HCT116 (cell line): ENCODE measurements at regions not wholly inside any gene's neighbourhood (a gene's known extent, or its start where the extent isn't known, plus 50 kb on each side); places are given as distances from the start of the nearest gene placed in this dataset.

Source experiments
- ATAC-seq: fragments of 200-7000 bp; cut with Tn5 transposase; 2 replicates; pipeline ENCODE4 v1.9.1; 2020; ENCODE audit warnings: mild to moderate bottlenecking, moderate library complexity
- BruUV-seq: library from RNA; stranded (reverse); fragments of 400-500 nt; replicated peaks from 2 replicates; lab custom pipeline; 2021; lab: Mats Ljungman, UMichigan
- CTCF ChIA-PET: fragments of 300-600 bp; sonication (Branson Sonifier 250); formaldehyde crosslinking; loops from one replicate; lab custom pipeline; 2021; ENCODE audit warnings: antibody characterized with exemption; lab: Charles Lee
- POLR2A ChIA-PET: fragments of 300-600, 350-600 bp; sonication (Branson Sonifier 250); formaldehyde crosslinking; loops from one replicate; lab custom pipeline; 2021; ENCODE audit warnings: antibody characterized with exemption; lab: Charles Lee
- RAD21 ChIA-PET, 2 experiments: fragments of 300-600 bp; sonication (Branson Sonifier 250); formaldehyde crosslinking; loops; one replicate each; lab custom pipeline; 2023; ENCODE audit warnings: low total read pairs in 2 of 2; ENCODE audit not compliant: uncharacterized antibody in 2 of 2, unreplicated experiment in 2 of 2, low non-redundant PET in 1 of 2; lab: Charles Lee
- DNase-seq: peaks from one replicate; pipeline ENCODE4 v3.0.0-alpha.2; 2010; ENCODE audit warnings: low read depth, low spot score
- H2AFZ ChIP-seq: fragments of 200-600 bp; shearing (Covaris generic), sonication (generic); 2 replicates; pipeline ENCODE4 v1.6.1; 2017; ENCODE audit warnings: low read depth, mixed run types, mixed read lengths, antibody characterized with exemption, low read length; ENCODE audit not compliant: poor library complexity, severe bottlenecking
- H3K27ac ChIP-seq: 2 replicates; pipeline ENCODE4 v1.5.1; 2012; ENCODE audit warnings: low read depth, low read length
- H3K27me3 ChIP-seq: fragments of 200-600 bp; sonication (generic); 2 replicates; pipeline ENCODE4 v1.6.1; 2016; ENCODE audit warnings: mixed run types, low read length, mixed read lengths; ENCODE audit not compliant: insufficient read depth
- H3K36me3 ChIP-seq, 2 experiments: fragments of 200-500 bp in 1 of 2; fragments of 200-600 bp in 1 of 2; sonication (Bioruptor generic) in 1 of 2; sonication (generic) in 1 of 2; 2 replicates each; pipeline versions ENCODE4 v1.5.1 to v1.6.1; 2014 to 2016; ENCODE audit warnings: low read length in 2 of 2, inconsistent platforms in 1 of 2, mixed read lengths in 1 of 2, mixed run types in 1 of 2; ENCODE audit not compliant: insufficient read depth in 2 of 2, control insufficient read depth in 1 of 2
- H3K4me1 ChIP-seq, 2 experiments: fragments of 200-600 bp in 1 of 2; sonication (generic) in 1 of 2; 2 replicates each; pipeline versions ENCODE4 v1.5.1 to v1.6.1; 2012 to 2017; ENCODE audit warnings: low read length in 2 of 2, inconsistent platforms in 1 of 2, mild to moderate bottlenecking in 1 of 2, mixed read lengths in 1 of 2, mixed run types in 1 of 2, moderate library complexity in 1 of 2; ENCODE audit not compliant: insufficient read depth in 2 of 2, control insufficient read depth in 1 of 2
- H3K4me2 ChIP-seq: fragments of 200-600 bp; sonication (generic); 2 replicates; pipeline ENCODE4 v1.6.1; 2017; ENCODE audit warnings: mixed run types, low read length, mixed read lengths
- H3K4me3 ChIP-seq, 2 experiments: fragments of 200-600 bp in 1 of 2; sonication (generic) in 1 of 2; replicated peaks in 1 of 2; 2 replicates each; pipeline ENCODE4 v1.5.1; 2011 to 2016; ENCODE audit warnings: low read length in 2 of 2, control low read depth in 1 of 2, low read depth in 1 of 2, mild to moderate bottlenecking in 1 of 2, mixed read lengths in 1 of 2, mixed run types in 1 of 2
- H3K79me2 ChIP-seq: fragments of 200-600 bp; sonication (generic); 2 replicates; pipeline ENCODE4 v1.6.1; 2017; ENCODE audit warnings: mild to moderate bottlenecking, mixed run types, low read length, moderate library complexity, mixed read lengths; ENCODE audit not compliant: insufficient read depth
- H3K9ac ChIP-seq: fragments of 200-600 bp; sonication (generic); 2 replicates; pipeline ENCODE4 v1.6.1; 2016; ENCODE audit warnings: low read length, mixed read lengths
- H3K9me2 ChIP-seq: fragments of 200-600 bp; sonication (generic), shearing (Covaris generic); 2 replicates; pipeline ENCODE4 v1.6.1; 2017; ENCODE audit warnings: mixed run types, mild to moderate bottlenecking, moderate library complexity; ENCODE audit not compliant: insufficient read depth
- H3K9me3 ChIP-seq, 2 experiments: fragments of 200-500 bp in 1 of 2; fragments of 200-600 bp in 1 of 2; sonication (Bioruptor generic) in 1 of 2; sonication (generic) in 1 of 2; 2 replicates each; pipeline ENCODE4 v1.6.1; 2014 to 2017; ENCODE audit warnings: low read length in 2 of 2, mixed read lengths in 2 of 2, inconsistent platforms in 1 of 2, low read depth in 1 of 2, mild to moderate bottlenecking in 1 of 2, mixed run types in 1 of 2, moderate library complexity in 1 of 2; ENCODE audit not compliant: control insufficient read depth in 1 of 2, insufficient read depth in 1 of 2
- H4K20me1 ChIP-seq: fragments of 200-600 bp; sonication (generic), shearing (Covaris generic); 2 replicates; pipeline ENCODE4 v1.6.1; 2017; ENCODE audit warnings: mixed run types, mild to moderate bottlenecking, moderate library complexity; ENCODE audit not compliant: insufficient read depth
- CBX3 ChIP-seq: IDR thresholded peaks from 2 replicates; pipeline ENCODE4 v1.6.1; 2012; ENCODE audit warnings: low read depth
- CEBPB ChIP-seq: IDR thresholded peaks from 2 replicates; pipeline ENCODE4 v1.6.1; 2012; ENCODE audit warnings: low read depth
- CTCF ChIP-seq, 3 experiments: fragments of 200-600 bp in 1 of 3; sonication (generic) in 1 of 3; IDR thresholded peaks in 2 of 3; conservative IDR thresholded peaks in 1 of 3; 2 replicates each; pipeline ENCODE4 v1.5.1; 2012 to 2017; ENCODE audit warnings: low read depth in 2 of 3, low read length in 2 of 3, antibody characterized with exemption in 1 of 3, borderline replicate concordance in 1 of 3, control low read depth in 1 of 3, mild to moderate bottlenecking in 1 of 3, mixed read lengths in 1 of 3, mixed run types in 1 of 3, moderate library complexity in 1 of 3; ENCODE audit not compliant: insufficient read depth in 1 of 3
- ELF1 ChIP-seq: IDR thresholded peaks from 2 replicates; pipeline ENCODE4 v1.6.1; 2012; ENCODE audit warnings: low read depth, borderline replicate concordance
- EZH2 ChIP-seq: fragments of 200-600 bp; sonication (generic); IDR thresholded peaks from 2 replicates; pipeline ENCODE4 v1.6.1; 2017; ENCODE audit warnings: antibody characterized with exemption, mixed run types
- EZH2phosphoT487 ChIP-seq: fragments of 200-600 bp; IDR thresholded peaks from 2 replicates; pipeline ENCODE4 v1.6.1; 2018; ENCODE audit warnings: antibody characterized with exemption, borderline replicate concordance
- FOSL1 ChIP-seq: IDR thresholded peaks from 2 replicates; pipeline ENCODE4 v1.6.1; 2012; ENCODE audit warnings: low read depth
- JUND ChIP-seq: IDR thresholded peaks from 2 replicates; pipeline ENCODE4 v1.6.1; 2012
- MAX ChIP-seq: IDR thresholded peaks from 2 replicates; pipeline ENCODE4 v1.6.1; 2012
- POLR2A ChIP-seq: IDR thresholded peaks from 2 replicates; pipeline ENCODE4 v1.7.0; 2011; ENCODE audit warnings: borderline replicate concordance; ENCODE audit not compliant: insufficient read depth, insufficient read length; ENCODE audit errors: extremely low read depth
- REST ChIP-seq: IDR thresholded peaks from 2 replicates; pipeline ENCODE4 v1.6.1; 2012; ENCODE audit warnings: low read depth
- SIN3A ChIP-seq: IDR thresholded peaks from 2 replicates; pipeline ENCODE4 v1.6.1; 2012; ENCODE audit warnings: low read depth
- SP1 ChIP-seq: IDR thresholded peaks from 2 replicates; pipeline ENCODE4 v1.6.1; 2012; ENCODE audit warnings: low read depth
- SRF ChIP-seq: IDR thresholded peaks from 2 replicates; pipeline ENCODE4 v1.6.1; 2012; ENCODE audit warnings: low read depth
- TCF7L2 ChIP-seq: IDR thresholded peaks from 2 replicates; pipeline ENCODE4 v1.7.0; 2011; ENCODE audit warnings: borderline replicate concordance, inconsistent platforms; ENCODE audit not compliant: insufficient read depth, insufficient read length; ENCODE audit errors: extremely low read depth
- YY1 ChIP-seq: IDR thresholded peaks from 2 replicates; pipeline ENCODE4 v1.6.1; 2011; ENCODE audit warnings: low read length, low read depth, moderate library complexity, mild to moderate bottlenecking; ENCODE audit not compliant: insufficient replicate concordance; ENCODE audit errors: extremely low read depth
- ZNF274 ChIP-seq: fragments of 200-500 bp; sonication (Bioruptor generic); IDR thresholded peaks from 2 replicates; pipeline ENCODE4 v1.6.1; 2014; ENCODE audit warnings: mild to moderate bottlenecking, low read depth, low read length, inconsistent platforms
- intact Hi-C: fragments of 100-400 bp; cut with micrococcal nuclease; formaldehyde crosslinking; loops from 2 replicates; pipeline ENCODE4 v1.10.0; 2022

GRCh38 chr21:34018910-34019309 is 54.5 kb upstream of the MRPS6 start:
- H3K9me3 ChIP-seq: peaks cover 0 to 7% of the 10 kb centered on the region in 2 experiments; a peak in 1 of 4 replicates
- no peaks in the 10 kb centered on the region for H3K36me3 ChIP-seq
- H3K4me2 ChIP-seq: no peak overlapping the region
- no peak overlapping the region for H3K9ac ChIP-seq
- POLR2A ChIA-PET: no interaction called here
- CTCF ChIA-PET: no interaction called here
- H3K4me3 ChIP-seq: no peak overlapping the region
- no peaks in the 10 kb centered on the region for H3K79me2 ChIP-seq
- no peak for DNase-seq
- TF ChIP-seq CBX3: no peak
- no peak for TF ChIP-seq POLR2A
- no peak for TF ChIP-seq FOSL1
- TF ChIP-seq JUND: no peak
- TF ChIP-seq ELF1: no peak
- TF ChIP-seq CEBPB: no peak
- no peak for TF ChIP-seq YY1
- no peak for TF ChIP-seq TCF7L2
- TF ChIP-seq EZH2: no peak
- no peaks in the 10 kb centered on the region for H3K27me3 ChIP-seq
- intact Hi-C loops: no loop called here
- ATAC-seq: no peak
- H3K9me2 ChIP-seq: no peaks in the 10 kb centered on the region
- no TSS peak for BruUV-seq
- RAD21 ChIA-PET: no interaction called here
- H4K20me1 ChIP-seq: no peaks in the 10 kb centered on the region
- H3K27ac ChIP-seq: no peak overlapping the region
- peaks cover 11 to 15% of the 10 kb centered on the region in 2 experiments for H3K4me1 ChIP-seq
- H2AFZ ChIP-seq: no peak overlapping the region

- H3K4me3 ChIP-seq: no peak overlapping the region
- H2AFZ ChIP-seq: no peak overlapping the region
- ChIA-PET CTCF (no interaction called here), RAD21 (no interaction called here), POLR2A (no interaction called here)
- H3K79me2 ChIP-seq: no peaks in the 10 kb centered on the region
- peaks cover 0 to 7% of the 10 kb centered on the region in 2 experiments; a peak in 1 of 4 replicates for H3K9me3 ChIP-seq
- intact Hi-C loops: no loop called here
- no peaks in the 10 kb centered on the region for H3K27me3 ChIP-seq
- no peak overlapping the region for H3K4me2 ChIP-seq
- no peaks in the 10 kb centered on the region for H3K36me3 ChIP-seq
- H3K4me1 ChIP-seq: peaks cover 6 to 10% of the 10 kb centered on the region in 2 experiments
- H3K27ac ChIP-seq: no peak overlapping the region
- ATAC-seq (no peak), DNase-seq (no peak)
- H4K20me1 ChIP-seq: no peaks in the 10 kb centered on the region
- BruUV-seq: no TSS peak
- H3K9ac ChIP-seq: no peak overlapping the region
- H3K9me2 ChIP-seq: no peaks in the 10 kb centered on the region
- no peak for TF ChIP-seq REST
- no peak for TF ChIP-seq EZH2phosphoT487
- no peak for TF ChIP-seq POLR2A
- no peak for TF ChIP-seq SRF
- TF ChIP-seq MAX: no peak
- TF ChIP-seq ZNF274: no peak
- TF ChIP-seq FOSL1: no peak
- no peak for TF ChIP-seq CTCF (IDR thresholded peaks at IDR 0.05 in 2 of 3, conservative IDR thresholded peaks at IDR 0.05 in 1 of 3; ENCODE audit: borderline replicate concordance in 1 of 3, insufficient read depth in 1 of 3, low read depth in 2 of 3, low read length in 2 of 3)
- TF ChIP-seq JUND: no peak
- no peak for TF ChIP-seq CBX3
- TF ChIP-seq SIN3A: no peak
- no peak for TF ChIP-seq SP1
- TF ChIP-seq CEBPB: no peak
These were observed 55.2 kb upstream of the MRPS6 start for GRCh38 chr21:34018185-34018584.
